ENCODE measurements at regions not wholly inside any gene's neighbourhood (a gene's known extent, or its start where the extent isn't known, plus 50 kb on each side); places are given as distances from the start of the nearest gene placed in this dataset.

GRCh38 chr2:105150231-105150630 is 91.3 kb upstream of the GPR45 start:
- TF ChIP-seq CTCF (IDR thresholded peaks at IDR 0.05) (no peak), POLR2A (IDR thresholded peaks at IDR 0.05) (no peak)
- Histone ChIP-seq H3K4me3 (no peak overlapping the region), H3K27me3 (peaks cover 0 to 36% (median 0%) of the 10 kb centered on the region in 4 donors), H3K4me1 (no peaks in the 10 kb centered on the region), H3K9me3 (no peaks in the 10 kb centered on the region), H3K36me3 (no peaks in the 10 kb centered on the region), H3K27ac (no peak overlapping the region)
- no peak for DNase-seq
- WGBS, 2 donors: 81 to 84% methylated on average over 3 of the region's 3 CpGs
- intact Hi-C loops (cut with DNase I): no loop called here

DNA sequence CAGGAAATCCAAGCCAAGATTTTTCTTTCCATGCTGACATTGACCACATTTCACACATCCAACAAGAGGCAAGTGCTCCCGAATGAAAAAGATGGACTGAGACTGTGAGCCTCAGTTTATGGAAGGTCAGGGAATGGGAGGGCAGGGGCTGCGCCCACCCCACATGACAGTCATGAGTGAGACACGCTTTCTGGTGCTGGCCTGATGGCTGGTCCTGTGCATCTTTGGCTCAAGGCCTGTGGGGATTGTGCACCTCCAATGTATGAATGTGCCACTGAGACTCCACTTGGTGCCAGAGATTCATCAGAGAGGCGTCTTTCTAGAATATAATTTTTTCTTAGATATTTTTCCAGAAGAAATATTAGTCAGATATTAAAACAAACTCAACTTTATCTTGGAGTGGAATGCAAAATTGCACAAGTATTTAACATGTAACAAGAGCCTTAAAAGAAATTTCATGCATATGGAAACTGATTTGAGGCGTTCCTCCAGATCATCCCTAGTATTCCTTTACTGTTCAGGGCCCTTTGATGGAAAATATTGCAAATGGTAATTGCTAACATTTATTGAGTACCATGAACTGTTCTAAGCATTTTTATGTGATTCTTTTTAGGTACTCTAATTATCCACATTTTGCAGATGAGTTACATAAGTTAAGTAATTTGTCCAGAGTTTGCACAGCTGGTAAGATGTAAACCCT is 87.3 kb upstream of the GPR45 start:
- no peak for DNase-seq
- TF ChIP-seq POLR2A (IDR thresholded peaks at IDR 0.05): no peak
- TF ChIP-seq CTCF (IDR thresholded peaks at IDR 0.05): no peak
- Histone ChIP-seq H3K27ac (no peak overlapping the region), H3K9me3 (peaks cover 0 to 5% (median 0%) of the 10 kb centered on the region in 3 donors), H3K4me1 (no peaks in the 10 kb centered on the region), H3K36me3 (no peaks in the 10 kb centered on the region), H3K27me3 (peaks cover 0 to 6% (median 0%) of the 10 kb centered on the region in 4 donors), H3K4me3 (no peak overlapping the region)
- WGBS, 2 donors: 67 to 71% methylated on average over 5 of the region's 5 CpGs
- intact Hi-C loops (cut with DNase I): no loop called here

GRCh38 chr2:105156166-105156565 is 85.4 kb upstream of the GPR45 start:
- DNase-seq: no peak
- Histone ChIP-seq H3K4me1 (no peaks in the 10 kb centered on the region), H3K36me3 (no peaks in the 10 kb centered on the region), H3K27ac (no peak overlapping the region), H3K4me3 (no peak overlapping the region), H3K9me3 (peaks cover 0 to 5% (median 0%) of the 10 kb centered on the region in 3 donors), H3K27me3 (peaks cover 0 to 6% (median 0%) of the 10 kb centered on the region in 4 donors)
- 56 to 82% methylated on average over 2 of the region's 2 CpGs for WGBS, 2 donors
- TF ChIP-seq CTCF (IDR thresholded peaks at IDR 0.05) (no peak), POLR2A (IDR thresholded peaks at IDR 0.05) (no peak)
- intact Hi-C loops (cut with DNase I): no loop called here

- TF ChIP-seq CTCF (IDR thresholded peaks at IDR 0.05) (no peak), POLR2A (IDR thresholded peaks at IDR 0.05) (no peak)
- DNase-seq: no peak
- Histone ChIP-seq H3K27ac (no peak overlapping the region), H3K36me3 (no peaks in the 10 kb centered on the region), H3K4me3 (no peak overlapping the region), H3K9me3 (peaks cover 0 to 5% (median 0%) of the 10 kb centered on the region in 3 donors), H3K4me1 (no peaks in the 10 kb centered on the region), H3K27me3 (no peaks in the 10 kb centered on the region)
- intact Hi-C loops (cut with DNase I): no loop called here
These were observed 83.5 kb upstream of the GPR45 start for GRCh38 chr2:105158002-105158401.

GRCh38 chr2:105166688-105167087 is 74.9 kb upstream of the GPR45 start:
- Histone ChIP-seq H3K4me3 (no peak overlapping the region), H3K9me3 (no peaks in the 10 kb centered on the region), H3K27ac (no peak overlapping the region), H3K27me3 (peaks cover 0 to 13% (median 0%) of the 10 kb centered on the region in 4 donors), H3K4me1 (no peaks in the 10 kb centered on the region), H3K36me3 (no peaks in the 10 kb centered on the region)
- DNase-seq: no peak
- WGBS, 2 donors: 29 to 38% methylated on average over 2 of the region's 2 CpGs
- intact Hi-C loops (cut with DNase I): no loop called here
- TF ChIP-seq CTCF (IDR thresholded peaks at IDR 0.05): no peak
- no peak for TF ChIP-seq POLR2A (IDR thresholded peaks at IDR 0.05)
